Endometrium (tissue), 2 donors: ENCODE measurements at regions not wholly inside any gene's neighbourhood (a gene's known extent, or its start where the extent isn't known, plus 50 kb on each side); places are given as distances from the start of the nearest gene placed in this dataset.

Experiments
- FAIRE-seq: peaks from 2 replicates; lab custom pipeline; 2012; peaks lifted over from hg19 to GRCh38; lab: Jason Lieb, UNC
- donor health status: control.
- donor health status: control.

DNA sequence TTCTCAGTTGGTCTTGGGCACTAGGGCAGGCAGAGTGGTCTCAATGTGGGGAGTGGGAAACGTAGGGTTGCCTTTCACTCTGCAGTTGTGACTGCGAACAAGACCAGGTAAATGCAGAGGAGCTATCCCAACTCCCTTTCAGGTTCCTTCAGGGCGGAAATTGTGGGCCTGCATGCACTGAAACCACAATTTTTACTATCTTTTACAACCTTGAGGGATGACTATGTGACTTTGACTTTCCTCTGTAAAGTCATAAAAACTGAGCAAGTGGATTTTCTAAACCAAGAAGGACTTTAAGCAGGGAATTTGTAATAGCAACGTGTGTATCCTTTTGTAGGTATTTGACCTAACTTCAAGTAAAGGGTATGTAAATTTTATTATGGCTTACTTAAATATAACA is 171.4 kb upstream of the CADPS start:
- no peak for FAIRE-seq

- FAIRE-seq = no peak
Measured at GRCh38 chr3:63047068-63047467, 171.9 kb upstream of the CADPS start.

GRCh38 chr3:63048367-63049326 is 173.4 kb upstream of the CADPS start:
- no peak for FAIRE-seq

DNA sequence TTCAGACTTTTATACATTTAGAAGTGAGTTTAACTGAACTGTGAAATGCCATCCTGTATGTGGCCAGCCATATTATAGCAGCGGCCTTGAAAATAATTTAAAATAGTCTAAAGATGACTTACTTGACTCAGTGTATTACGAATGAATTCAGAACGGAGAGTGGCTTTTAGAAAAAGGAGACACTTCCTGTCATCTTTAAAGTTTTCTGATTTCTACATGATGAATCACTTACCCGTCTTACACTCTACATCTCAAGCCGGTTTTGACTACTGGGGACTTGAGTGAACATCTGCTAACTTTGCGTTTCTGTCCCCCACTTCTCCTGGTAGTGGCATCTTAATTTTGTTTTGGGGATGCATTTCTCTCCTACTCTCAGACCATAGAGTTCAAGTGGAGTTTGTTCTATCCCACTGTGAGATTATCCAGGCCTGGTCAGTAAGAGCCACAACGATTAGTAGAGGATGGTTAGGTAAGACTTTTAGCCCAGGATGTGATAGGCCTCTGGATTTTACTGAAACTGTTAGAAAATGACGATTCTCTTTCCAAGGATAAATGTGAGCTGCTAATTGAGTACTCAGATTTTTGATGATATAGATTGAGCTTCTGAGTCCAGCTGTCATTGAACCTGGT is 175.4 kb upstream of the CADPS start:
- FAIRE-seq = no peak

- no peak for FAIRE-seq
Measured at GRCh38 chr3:63051920-63052319, 176.7 kb upstream of the CADPS start.

- FAIRE-seq = no peak
Measured at GRCh38 chr3:63056932-63057331, 181.7 kb upstream of the CADPS start.

DNA sequence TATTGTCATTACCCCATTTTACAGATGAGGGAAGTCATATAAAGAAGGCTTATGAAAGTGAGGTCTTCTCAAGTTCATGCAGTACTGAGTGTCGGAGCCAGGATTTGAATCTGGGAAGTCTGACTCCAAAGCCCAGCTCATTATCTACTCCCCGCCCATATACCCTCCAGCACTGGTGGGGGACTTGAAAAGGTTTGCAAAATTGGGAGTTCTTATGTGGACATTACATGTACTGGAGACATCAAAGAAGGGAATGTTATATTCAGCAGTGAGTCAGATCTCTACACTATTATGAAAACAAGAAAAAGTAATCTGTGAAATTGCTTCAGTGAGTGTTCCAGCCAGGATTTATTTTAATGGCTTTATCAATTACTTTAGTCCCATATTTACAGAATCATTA is 185.2 kb upstream of the CADPS start:
- FAIRE-seq = no peak

DNA sequence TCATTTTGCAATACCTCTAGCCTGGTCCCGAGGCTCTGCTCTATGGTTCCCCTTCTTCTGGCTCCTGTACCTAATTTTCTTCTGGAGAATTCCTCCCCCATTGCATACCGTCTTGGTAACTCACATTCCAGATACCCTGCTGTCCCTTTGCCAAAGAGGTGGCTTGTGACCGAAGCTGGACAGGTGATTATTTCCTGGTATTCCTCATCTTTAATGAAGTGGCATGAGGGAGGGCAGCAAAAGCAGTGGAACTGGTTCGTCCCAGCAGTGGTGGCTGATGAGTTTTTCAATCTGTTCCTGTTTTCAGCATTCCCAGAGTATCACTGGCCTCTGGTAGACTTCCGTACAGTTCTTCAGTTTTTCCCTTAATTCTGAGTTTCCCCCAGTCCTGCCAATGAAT is 186.2 kb upstream of the CADPS start:
- no peak for FAIRE-seq

DNA sequence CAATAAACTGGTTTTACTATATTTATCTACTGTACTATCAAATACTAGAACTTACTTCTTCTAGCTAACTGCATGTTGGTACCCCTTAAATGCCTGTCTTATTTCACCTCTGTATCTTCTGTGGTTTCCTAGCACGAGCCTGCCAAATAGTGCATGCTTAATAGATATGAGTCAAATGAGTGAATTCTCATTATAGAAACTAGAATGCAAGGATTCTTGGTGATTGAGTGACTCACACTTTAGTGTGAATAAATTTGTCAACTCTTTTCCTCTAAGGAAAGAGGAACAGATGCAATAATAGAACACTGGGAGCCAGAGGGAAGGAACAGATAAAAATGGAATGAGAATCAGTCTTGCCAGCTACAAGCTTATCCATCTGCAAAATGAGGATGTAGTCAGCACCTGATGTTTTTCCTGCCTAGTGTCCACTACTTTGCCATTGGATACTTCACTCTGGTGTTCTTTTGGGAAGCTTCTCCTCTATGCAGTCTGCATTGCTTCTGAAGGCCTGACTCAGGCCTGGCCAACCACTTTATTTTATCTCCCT is 189.1 kb upstream of the CADPS start:
- no peak for FAIRE-seq

- no peak for FAIRE-seq
Measured at GRCh38 chr3:63067999-63068645, 192.9 kb upstream of the CADPS start.

DNA sequence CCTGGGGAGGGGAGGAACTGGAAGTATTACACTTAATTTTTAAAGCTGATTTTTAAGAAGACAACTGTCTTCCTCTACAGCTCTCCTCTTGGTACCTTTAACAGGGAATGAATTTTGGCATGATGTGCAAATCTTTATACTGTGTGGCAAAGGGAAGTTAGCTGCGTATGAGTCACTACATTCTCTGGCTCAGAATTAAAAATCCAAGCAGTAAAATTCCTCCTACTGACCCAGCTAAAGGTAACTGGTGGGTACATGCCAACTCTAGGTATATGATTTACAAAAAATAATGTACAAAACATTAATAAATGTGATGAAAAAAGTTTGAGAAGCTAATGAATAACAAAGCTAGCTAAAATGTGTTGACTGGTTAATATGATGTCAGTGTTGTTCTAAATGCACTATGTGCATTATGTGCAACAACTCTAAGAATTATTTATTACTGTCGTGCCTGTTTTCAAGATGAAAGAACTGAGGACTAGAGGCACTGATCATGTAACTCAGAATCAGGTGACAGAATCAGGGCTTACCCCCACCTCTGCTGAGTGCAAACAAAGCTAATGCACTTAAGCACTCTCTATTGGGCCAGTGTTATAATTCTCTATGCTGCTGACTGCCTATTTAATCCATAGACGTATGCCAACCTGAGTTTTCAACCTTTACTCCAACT is 194.7 kb upstream of the CADPS start:
- no peak for FAIRE-seq

DNA sequence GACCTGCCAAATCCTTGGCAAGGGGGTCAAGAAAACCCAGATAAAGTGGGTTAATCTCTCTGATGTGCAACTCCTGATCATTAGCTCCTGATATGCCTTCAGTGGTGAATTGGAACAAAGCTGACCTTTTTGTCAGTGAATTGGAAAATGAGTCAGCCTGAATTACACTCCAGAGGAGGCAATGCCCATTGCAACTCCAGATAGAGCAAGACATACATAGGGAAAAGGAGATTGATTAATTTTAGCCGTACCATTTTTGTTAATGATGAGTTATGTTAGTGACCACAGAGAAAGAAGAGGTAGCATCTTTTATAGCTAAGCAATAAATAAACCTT is 195.2 kb upstream of the CADPS start:
- FAIRE-seq = no peak

- FAIRE-seq = no peak
Measured at GRCh38 chr3:63076357-63076756, 201.1 kb upstream of the CADPS start.

DNA sequence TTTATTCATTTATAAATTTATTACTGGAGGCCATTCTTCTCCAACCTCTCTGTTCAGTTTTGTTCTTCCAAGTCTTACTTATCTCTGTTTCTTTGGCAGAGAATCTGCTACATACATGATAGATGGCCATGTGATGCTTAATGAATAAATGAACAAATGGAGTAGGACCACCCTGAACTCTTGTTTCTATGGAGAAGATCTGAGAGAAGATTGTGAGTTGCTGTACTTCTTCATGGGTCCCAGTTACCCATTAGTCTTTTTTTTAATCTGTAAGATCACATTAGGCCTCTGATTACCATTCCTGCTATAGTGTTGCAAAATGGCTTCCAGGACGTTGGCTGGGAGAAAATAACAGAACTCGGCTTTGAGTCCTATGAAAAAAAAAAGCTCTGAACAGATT is 191.9 kb upstream of the SYNPR start:
- FAIRE-seq = no peak

GRCh38 chr3:63089007-63089750 is 188.9 kb upstream of the SYNPR start:
- no peak for FAIRE-seq

DNA sequence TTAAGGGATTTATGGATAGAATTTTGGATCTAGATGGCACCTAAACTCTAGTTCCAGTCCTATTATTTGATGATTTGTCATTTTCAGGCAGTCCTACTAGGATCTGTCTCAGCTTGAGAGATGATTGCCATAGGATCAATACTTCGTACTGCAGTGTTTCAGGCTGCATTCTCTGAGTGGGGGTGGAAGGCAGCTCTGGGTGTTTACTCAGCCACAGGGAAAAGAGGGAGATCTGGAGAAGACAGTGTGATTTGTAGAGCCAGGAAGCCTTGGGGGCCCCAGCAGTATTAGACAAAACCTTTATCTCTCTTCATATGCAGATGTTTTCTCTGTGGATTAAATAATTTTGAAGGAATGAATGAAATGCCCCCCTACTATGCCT is 188.4 kb upstream of the SYNPR start:
- FAIRE-seq = no peak

DNA sequence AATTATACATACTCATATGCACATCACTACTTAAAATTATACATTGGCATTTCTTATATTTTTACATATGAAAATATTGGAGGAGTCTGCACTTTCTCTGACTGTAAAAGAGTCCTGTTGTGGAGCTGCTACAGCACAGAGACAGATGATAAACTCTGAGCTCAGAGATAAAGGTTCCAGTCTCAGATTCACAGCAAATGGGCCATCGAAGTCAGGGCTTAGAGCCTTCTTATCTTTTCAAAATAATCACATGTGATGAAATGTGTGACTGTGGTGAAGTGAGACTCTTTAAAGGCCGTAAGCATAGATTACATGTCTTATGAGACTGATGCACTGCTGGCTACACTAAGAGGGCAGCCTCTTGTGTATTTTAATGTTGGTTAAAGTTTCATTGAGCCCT is 187.5 kb upstream of the SYNPR start:
- FAIRE-seq = no peak

GRCh38 chr3:63092515-63092914 is 185.6 kb upstream of the SYNPR start:
- no peak for FAIRE-seq

GRCh38 chr3:63094642-63095408 is 183.3 kb upstream of the SYNPR start:
- no peak for FAIRE-seq

DNA sequence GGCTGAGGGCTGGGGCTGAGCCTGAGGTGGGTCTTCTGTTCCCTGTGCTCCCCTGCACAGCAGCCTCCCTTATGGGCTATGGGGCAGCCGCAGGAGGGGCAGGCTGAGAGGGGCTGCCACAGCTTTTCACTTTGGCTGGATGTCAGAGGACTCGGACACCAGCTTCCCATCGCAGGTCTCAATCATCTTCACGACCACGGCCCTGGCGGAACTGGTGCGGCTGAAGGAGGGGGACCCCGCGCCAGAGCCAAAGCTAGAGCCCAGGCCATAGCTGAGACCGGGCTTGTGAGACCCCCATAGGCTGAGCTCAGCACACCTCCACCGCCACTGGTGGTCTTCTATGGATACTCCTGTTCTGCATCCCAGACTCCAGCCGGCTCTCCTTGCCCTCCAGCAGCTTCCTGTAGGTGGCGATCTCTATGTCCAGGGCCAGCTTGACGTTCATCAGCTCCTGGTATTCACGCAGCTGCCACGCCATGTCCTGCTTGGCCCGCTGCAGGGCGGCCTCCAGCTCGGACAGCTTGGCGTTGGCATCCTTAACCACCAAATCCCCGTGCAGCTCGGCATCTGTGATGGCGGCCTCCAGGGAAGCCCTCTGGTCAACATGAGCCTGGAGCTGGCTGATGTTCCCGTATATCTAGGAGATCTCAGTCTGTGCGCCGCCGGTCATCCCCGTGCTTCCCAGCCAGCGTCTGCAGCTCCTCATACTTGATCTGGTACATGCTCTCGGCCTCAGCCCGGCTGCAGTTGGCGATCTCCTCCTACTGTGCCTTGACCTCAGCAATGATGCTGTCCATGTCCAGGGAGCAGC is 181.7 kb upstream of the SYNPR start:
- FAIRE-seq = no peak
